Spleen (tissue), 11 donors: ENCODE measurements at regions not wholly inside any gene's neighbourhood (a gene's known extent, or its start where the extent isn't known, plus 50 kb on each side); places are given as distances from the start of the nearest gene placed in this dataset.
"Not testable (repeated sequence)": the region's sequence is repeated elsewhere in the genome, so short reads cannot be mapped to it uniquely, and the experiment has no call there.

Experiments
- DNase-seq: peaks from one replicate; pipeline ENCODE4 v3.0.0-alpha.2; 2020
- H3K27ac ChIP-seq, 8 donors: fragments of 200-600 bp; sonication (generic) in 7 of 8; 1 replicate in 4 of 8; 2 replicates in 4 of 8; pipeline versions ENCODE4 v1.5.0 to v1.8.0; 2016 to 2021; ENCODE audit warnings: inconsistent platforms in 4 of 8, mild to moderate bottlenecking in 4 of 8, moderate library complexity in 1 of 8
- H3K27me3 ChIP-seq, 7 donors: fragments of 200-600 bp; sonication (generic) in 6 of 7; replicated peaks in 1 of 7; 1 replicate in 4 of 7; 2 replicates in 3 of 7; pipeline versions ENCODE4 v1.5.0 to v1.8.0; 2016 to 2021; ENCODE audit warnings: inconsistent platforms in 3 of 7, mild to moderate bottlenecking in 1 of 7
- H3K36me3 ChIP-seq, 6 donors: fragments of 200-600 bp; sonication (generic) in 5 of 6; 1 replicate in 4 of 6; 2 replicates in 2 of 6; pipeline versions ENCODE4 v1.5.0 to v1.8.0; 2016 to 2021; ENCODE audit warnings: inconsistent platforms in 2 of 6
- H3K4me1 ChIP-seq, 6 donors: fragments of 200-600 bp; sonication (generic) in 5 of 6; 1 replicate in 3 of 6; 2 replicates in 3 of 6; pipeline versions ENCODE4 v1.5.0 to v1.8.0; 2016 to 2021; ENCODE audit warnings: inconsistent platforms in 3 of 6
- H3K4me3 ChIP-seq, 8 donors: fragments of 200-600 bp; sonication (generic) in 7 of 8; 1 replicate in 4 of 8; 2 replicates in 4 of 8; pipeline versions ENCODE4 v1.5.0 to v1.8.0; 2016 to 2021; ENCODE audit warnings: inconsistent platforms in 4 of 8, mild to moderate bottlenecking in 4 of 8, moderate library complexity in 2 of 8
- H3K9me3 ChIP-seq, 8 donors: fragments of 200-600 bp; sonication (generic) in 7 of 8; 1 replicate in 4 of 8; 2 replicates in 4 of 8; pipeline versions ENCODE4 v1.5.0 to v1.8.0; 2016 to 2021; ENCODE audit warnings: inconsistent platforms in 4 of 8
- POLR2A ChIP-seq, 3 donors: fragments of 450-650 bp; IDR thresholded peaks; one replicate each; pipeline ENCODE4 v1.5.1; 2017; ENCODE audit warnings: antibody characterized with exemption in 3 of 3, mild to moderate bottlenecking in 1 of 3
- POLR2AphosphoS5 ChIP-seq, 3 donors: sonication (generic); formaldehyde crosslinking; IDR thresholded peaks; one replicate each; pipeline ENCODE4 v1.5.1; 2017; ENCODE audit warnings: antibody characterized with exemption in 3 of 3
- WGBS, 5 donors: extraction: QIAGEN DNeasy Blood & Tissue Kit in 3 of 5; methylation state at CpG; one replicate each; pipeline versions ENCODE4 v1.1.5 to v1.1.7; 2013 to 2018; 5-methylcytosine and 5-hydroxymethylcytosine counted together
- intact Hi-C: fragments of 100-400 bp; cut with DNase I; formaldehyde crosslinking; loops from one replicate; pipeline ENCODE4 v1.15.0; 2023; ENCODE audit warnings: low total_unique reads
- TF ChIP-seq, protein P1 (sequence below), 11 experiments: fragments of 200-600 bp in 7 of 11; fragments of 450-650 bp in 4 of 11; sonication (generic) in 4 of 11; IDR thresholded peaks in 8 of 11; conservative IDR thresholded peaks in 3 of 11; 1 replicate in 7 of 11; 2 replicates in 4 of 11; pipeline versions ENCODE4 v1.4.0 to v1.8.0; 2016 to 2021; ENCODE audit warnings: antibody characterized with exemption in 11 of 11, inconsistent platforms in 4 of 11, mild to moderate bottlenecking in 1 of 11
- donor health status: healthy with polysubstance abuse.
- donor health status: DM: no; HTN: no; CAD: no; lungs with moderate emphysema.
- donor health status: DM: no; HTN: no; CAD: no.
- donor health status: Bipolar disorder and iron deficiency.
- donor health status: healthy.
- donor health status: DM: no; HTN: no; CAD: no.
- donor health status: DM: yes; HTN: yes; CAD: no.

DNA sequence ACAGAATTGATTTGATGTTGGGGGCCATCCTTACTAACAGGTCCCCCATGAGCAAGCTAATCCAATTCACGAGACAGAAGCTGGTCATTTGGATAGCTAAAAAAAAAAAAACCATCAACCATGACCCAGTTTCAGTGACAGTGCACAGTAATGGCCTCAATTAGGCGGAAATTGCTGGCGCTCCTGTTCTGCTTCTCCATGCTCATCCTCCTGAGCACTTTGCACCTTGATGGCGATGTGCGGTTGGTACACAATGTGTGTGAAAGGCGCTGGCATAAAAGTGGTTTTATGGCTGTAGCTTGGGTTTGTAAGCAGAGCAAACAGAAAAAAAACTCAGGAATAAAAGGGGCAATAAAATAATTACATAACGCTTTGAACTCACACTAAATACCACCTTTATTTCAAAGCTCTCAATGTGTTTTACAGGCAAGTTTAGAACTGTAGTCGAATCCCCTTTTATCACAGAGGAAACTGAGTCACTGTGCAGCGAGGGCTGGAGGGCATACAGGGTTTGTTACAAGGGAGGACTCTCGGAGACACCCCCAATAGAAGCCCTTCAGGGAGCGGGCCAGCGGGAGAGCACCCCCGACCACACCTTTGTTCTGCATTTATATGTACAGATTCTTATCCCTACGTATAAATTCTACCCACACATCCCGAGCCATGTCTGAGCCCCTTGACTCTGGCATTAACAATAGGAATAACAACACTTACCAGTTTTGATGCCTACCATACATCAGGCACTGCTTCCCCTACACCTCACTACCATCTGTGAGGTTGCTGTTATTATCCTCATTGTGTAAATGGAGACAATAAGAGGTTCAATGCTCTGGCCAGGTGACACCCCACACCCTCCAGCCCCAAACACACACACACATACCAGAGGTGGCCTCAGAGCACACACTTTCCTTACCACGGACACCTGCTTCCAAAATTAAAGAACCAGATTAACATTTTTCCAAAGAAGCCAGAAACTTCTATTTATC, 213.5 kb upstream of the IRF2BP2 start:
- no peak for DNase-seq
- H3K27me3 ChIP-seq = no peaks in the 10 kb centered on the region
- WGBS, 5 donors = 92 to 97% (median 92%) methylated on average over 16 of the region's 16 CpGs
- no peaks in the 10 kb centered on the region for H3K36me3 ChIP-seq
- H3K4me3 ChIP-seq = no peak overlapping the region
- no peak overlapping the region for H3K27ac ChIP-seq
- intact Hi-C loops = no loop called here
- no peaks in the 10 kb centered on the region for H3K9me3 ChIP-seq
- H3K4me1 ChIP-seq = no peaks in the 10 kb centered on the region
- TF ChIP-seq POLR2AphosphoS5 (IDR thresholded peaks at IDR 0.05) = no peak

DNA sequence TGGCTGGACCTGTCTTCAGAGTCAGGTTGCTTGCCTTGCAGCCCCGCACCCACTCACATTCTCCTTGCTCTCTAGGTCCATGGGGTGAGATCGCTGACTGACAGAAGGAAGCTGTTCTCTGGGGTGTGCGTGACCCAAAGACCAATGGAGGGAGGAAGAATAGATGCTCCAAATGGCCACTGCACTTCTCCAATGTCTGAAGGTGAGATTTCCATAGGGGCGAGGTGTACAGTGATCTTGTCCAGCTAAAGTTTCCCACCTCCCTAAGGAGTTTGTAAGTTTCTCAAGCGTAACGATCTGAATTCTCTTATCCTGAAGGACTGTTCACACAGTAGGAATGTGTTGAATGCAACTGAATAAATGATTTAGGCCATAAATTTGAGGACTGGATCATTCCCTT, 211.9 kb upstream of the IRF2BP2 start:
- no peak overlapping the region for H3K27ac ChIP-seq
- intact Hi-C loops = no loop called here
- no peaks in the 10 kb centered on the region for H3K9me3 ChIP-seq
- H3K36me3 ChIP-seq = no peaks in the 10 kb centered on the region
- H3K4me3 ChIP-seq = no peak overlapping the region
- H3K4me1 ChIP-seq = no peaks in the 10 kb centered on the region
- TF ChIP-seq, protein P1, sequence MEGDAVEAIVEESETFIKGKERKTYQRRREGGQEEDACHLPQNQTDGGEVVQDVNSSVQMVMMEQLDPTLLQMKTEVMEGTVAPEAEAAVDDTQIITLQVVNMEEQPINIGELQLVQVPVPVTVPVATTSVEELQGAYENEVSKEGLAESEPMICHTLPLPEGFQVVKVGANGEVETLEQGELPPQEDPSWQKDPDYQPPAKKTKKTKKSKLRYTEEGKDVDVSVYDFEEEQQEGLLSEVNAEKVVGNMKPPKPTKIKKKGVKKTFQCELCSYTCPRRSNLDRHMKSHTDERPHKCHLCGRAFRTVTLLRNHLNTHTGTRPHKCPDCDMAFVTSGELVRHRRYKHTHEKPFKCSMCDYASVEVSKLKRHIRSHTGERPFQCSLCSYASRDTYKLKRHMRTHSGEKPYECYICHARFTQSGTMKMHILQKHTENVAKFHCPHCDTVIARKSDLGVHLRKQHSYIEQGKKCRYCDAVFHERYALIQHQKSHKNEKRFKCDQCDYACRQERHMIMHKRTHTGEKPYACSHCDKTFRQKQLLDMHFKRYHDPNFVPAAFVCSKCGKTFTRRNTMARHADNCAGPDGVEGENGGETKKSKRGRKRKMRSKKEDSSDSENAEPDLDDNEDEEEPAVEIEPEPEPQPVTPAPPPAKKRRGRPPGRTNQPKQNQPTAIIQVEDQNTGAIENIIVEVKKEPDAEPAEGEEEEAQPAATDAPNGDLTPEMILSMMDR (IDR thresholded peaks at IDR 0.05 in 8 of 11, conservative IDR thresholded peaks at IDR 0.05 in 3 of 11) = no peak
- TF ChIP-seq POLR2A (IDR thresholded peaks at IDR 0.05) (no peak), POLR2AphosphoS5 (IDR thresholded peaks at IDR 0.05) (no peak)
- no peak for DNase-seq
- WGBS, 5 donors = 92 to 97% (median 97%) methylated on average over 6 of the region's 6 CpGs
- H3K27me3 ChIP-seq = no peaks in the 10 kb centered on the region

DNA sequence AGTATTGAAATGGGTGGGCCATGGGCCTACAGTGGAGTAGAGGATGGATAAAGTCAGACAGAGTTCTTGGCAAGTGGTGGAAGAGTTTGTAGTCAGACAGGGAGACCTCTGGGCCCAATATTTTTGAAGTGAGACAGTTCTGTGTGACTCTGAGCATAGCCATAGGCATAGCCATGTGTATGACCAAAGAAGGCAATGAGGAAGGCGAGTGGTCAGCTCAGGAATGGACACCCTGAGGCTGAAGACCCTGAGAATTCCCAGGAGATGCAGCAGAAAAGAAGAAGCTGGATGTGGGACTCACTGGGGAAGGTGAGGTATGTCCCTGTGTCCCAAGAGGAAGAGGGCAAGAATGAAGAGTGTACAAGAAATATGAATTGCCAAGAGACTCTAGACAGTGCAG, 210.6 kb upstream of the IRF2BP2 start:
- H3K4me1 ChIP-seq = no peaks in the 10 kb centered on the region
- 75 to 94% (median 85%) methylated on average over 1 of the region's 1 CpG for WGBS, 5 donors
- TF ChIP-seq POLR2AphosphoS5 (IDR thresholded peaks at IDR 0.05) (no peak), POLR2A (IDR thresholded peaks at IDR 0.05) (no peak)
- TF ChIP-seq, protein P1 (IDR thresholded peaks at IDR 0.05 in 8 of 11, conservative IDR thresholded peaks at IDR 0.05 in 3 of 11) = no peak
- DNase-seq = no peak
- H3K4me3 ChIP-seq = no peak overlapping the region
- no peaks in the 10 kb centered on the region for H3K27me3 ChIP-seq
- H3K9me3 ChIP-seq = no peaks in the 10 kb centered on the region
- intact Hi-C loops = no loop called here
- H3K27ac ChIP-seq = no peak overlapping the region
- H3K36me3 ChIP-seq = no peaks in the 10 kb centered on the region

DNA sequence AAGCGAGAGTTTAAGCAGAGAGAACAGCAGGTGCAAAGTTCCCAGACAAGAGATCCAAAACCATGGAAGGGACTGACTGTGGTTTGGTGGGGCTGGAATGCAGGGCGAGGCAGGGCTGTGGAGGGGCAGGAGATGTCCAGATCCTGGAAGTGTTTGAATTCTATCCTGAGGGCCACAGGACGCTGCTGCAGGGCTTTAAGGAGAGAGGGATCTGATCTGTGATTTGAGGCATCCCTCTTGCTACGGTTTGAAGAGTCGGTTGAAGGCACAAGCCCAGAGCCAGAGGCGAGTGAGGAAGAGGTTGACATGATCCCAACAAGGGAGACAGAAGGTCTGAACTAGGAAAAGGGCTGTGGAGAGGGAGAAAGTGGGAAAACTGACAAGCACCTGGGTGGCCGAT, 209.9 kb upstream of the IRF2BP2 start:
- H3K27ac ChIP-seq, H3K36me3 ChIP-seq, H3K4me3 ChIP-seq, H3K4me1 ChIP-seq, DNase-seq, H3K27me3 ChIP-seq, intact Hi-C loops, H3K9me3 ChIP-seq: not testable (repeated sequence)
- 83 to 98% (median 92%) methylated on average over 3 to 7 of the region's 7 CpGs for WGBS, 5 donors

DNA sequence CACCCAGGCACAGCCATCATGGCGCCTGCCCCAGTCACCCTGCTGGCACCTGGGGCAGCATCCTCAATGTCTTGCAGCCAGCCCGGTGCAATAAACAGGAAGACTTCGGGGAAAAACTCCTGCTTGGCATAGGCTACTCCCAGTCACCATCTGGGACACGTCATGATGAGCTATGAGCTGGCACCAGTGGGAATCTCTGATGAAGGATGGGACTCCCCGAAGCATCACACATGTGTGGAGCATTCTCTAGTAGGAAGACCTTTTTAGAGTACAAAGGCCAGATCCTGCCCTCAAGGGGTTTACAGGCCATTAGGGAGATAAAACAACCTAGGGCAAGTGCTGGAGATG, 208.0 kb upstream of the IRF2BP2 start:
- H3K4me3 ChIP-seq, H3K4me1 ChIP-seq, H3K9me3 ChIP-seq, intact Hi-C loops, H3K27me3 ChIP-seq, H3K36me3 ChIP-seq, DNase-seq: not testable (repeated sequence)
- H3K27ac ChIP-seq = peak overlapping the region in 2 of 8 donors; percentile 46 to 58
- 80 to 100% (median 89%) methylated on average over 2 to 5 of the region's 5 CpGs for WGBS, 5 donors

DNA sequence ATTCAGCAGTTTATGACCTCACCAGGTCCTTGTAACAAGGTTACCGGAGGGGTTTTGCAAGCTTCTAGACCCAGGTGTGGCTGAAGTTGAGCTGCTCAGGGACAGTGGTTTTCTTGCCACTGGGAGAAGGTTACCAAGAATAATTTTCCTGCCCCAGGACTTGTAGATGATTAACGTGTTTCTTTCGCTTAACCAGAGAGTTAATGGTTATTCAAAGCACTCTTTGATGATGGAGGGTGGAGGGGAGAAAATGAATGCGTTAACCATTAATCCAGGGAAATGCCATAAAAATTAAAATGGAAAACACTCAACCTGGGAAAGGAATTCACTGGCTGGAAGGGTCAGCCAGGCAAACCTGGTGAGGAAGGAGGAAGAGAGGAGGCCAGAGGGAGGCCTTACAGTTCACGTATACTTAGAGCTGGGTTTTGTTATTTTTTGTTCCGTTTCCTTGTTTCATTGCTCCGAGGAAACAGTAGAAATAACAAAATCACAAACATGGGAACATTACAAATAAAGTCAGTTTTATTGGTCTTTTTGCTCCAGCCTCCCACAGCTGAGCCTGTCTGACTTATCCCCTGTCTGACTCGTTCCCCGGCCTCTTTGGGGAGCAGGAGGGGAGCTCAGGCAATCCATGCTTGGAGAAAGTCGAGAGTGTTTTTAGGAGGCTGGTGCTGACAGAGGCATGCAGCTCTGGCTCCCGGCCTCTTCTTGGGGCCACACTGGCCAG, 207.5 kb upstream of the IRF2BP2 start:
- H3K27ac ChIP-seq = peak overlapping the region in 3 of 8 donors; percentile 46 to 58 (median 48)
- H3K4me1 ChIP-seq, H3K4me3 ChIP-seq, intact Hi-C loops, H3K9me3 ChIP-seq, DNase-seq, H3K36me3 ChIP-seq, H3K27me3 ChIP-seq: not testable (repeated sequence)
- WGBS, 5 donors = 78 to 89% (median 89%) methylated on average over 9 to 11 of the region's 11 CpGs

DNA sequence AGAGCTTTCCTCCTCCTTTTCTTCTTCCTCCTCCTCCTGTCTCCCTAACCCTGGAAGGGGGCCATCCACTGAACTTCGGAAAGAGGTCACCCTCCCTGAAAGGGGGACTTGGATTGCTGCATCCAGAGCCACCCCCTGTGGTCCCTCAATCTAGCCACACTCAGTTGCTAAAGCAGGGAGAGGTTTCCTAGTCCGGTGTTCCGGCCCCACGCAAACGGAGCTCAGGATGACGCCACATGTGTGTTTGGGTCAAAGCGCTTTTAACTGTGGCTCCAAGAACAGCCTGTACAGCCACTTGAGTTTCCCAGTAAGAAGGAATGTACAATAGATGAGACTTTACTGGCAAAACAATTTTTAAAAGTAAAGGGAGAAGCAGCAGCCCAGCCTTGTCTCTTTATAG, 206.9 kb upstream of the IRF2BP2 start:
- H3K4me1 ChIP-seq, H3K36me3 ChIP-seq, DNase-seq, H3K4me3 ChIP-seq, intact Hi-C loops, H3K9me3 ChIP-seq, H3K27me3 ChIP-seq: not testable (repeated sequence)
- WGBS, 5 donors = 78 to 90% (median 85%) methylated on average over 5 to 7 of the region's 7 CpGs
- peak overlapping the region in 2 of 8 donors; percentile 48 to 58 for H3K27ac ChIP-seq

DNA sequence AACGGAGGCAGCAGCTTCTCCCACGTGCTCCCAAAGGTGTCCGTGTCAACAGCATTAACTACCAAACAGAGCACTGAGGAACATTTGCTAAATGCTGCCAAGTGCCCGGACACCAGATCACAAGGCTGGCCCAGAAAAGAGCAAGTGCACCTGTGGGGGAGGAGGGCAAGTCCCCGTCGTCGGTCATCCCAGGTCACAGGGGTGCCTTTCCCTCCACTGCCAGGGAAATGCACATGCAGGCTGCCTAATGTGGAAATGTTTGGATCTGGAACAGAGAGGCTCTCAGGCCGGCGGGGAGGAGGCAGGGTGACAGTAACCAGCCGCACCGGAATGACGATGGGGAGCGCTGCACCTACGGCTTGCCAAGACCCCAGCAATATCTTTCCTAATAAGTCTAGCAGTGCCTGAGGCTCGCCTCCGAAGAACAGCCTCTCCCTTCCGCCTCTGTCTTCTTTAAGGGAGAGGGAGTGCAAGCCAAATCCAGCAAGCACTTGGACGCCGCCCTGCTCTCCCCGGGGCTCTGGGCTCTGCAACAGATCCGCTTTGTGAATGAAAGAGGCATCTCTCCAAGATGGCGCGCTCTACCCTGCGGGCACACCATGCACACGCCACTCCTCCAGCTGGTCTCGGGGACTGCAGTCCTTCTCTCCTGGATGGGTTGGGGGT, 206.3 kb upstream of the IRF2BP2 start:
- H3K27ac ChIP-seq = peak overlapping the region in 1 of 8 donors; percentile 47
- 68 to 95% (median 88%) methylated on average over 15 to 20 of the region's 26 CpGs for WGBS, 5 donors
- intact Hi-C loops, H3K9me3 ChIP-seq, H3K27me3 ChIP-seq, H3K36me3 ChIP-seq, H3K4me3 ChIP-seq, DNase-seq, H3K4me1 ChIP-seq: not testable (repeated sequence)
